ENCODE measurements at regions not wholly inside any gene's neighbourhood (a gene's known extent, or its start where the extent isn't known, plus 50 kb on each side); places are given as distances from the start of the nearest gene placed in this dataset.

- no peaks in the 10 kb centered on the region for H3K36me3 ChIP-seq
- no peaks in the 10 kb centered on the region for H4K20me1 ChIP-seq
- peaks cover 0 to 20% (median 4%) of the 10 kb centered on the region in 11 experiments; a peak in 13 of 22 replicates for H3K9me3 ChIP-seq (replicated peaks in 1 of 11)
- H3K9ac ChIP-seq: no peak overlapping the region
- H3K4me2 ChIP-seq: no peak overlapping the region
- H3K4me3 ChIP-seq: no peak overlapping the region
- no peak overlapping the region for H3K27ac ChIP-seq
- no peak for TF ChIP-seq Cebpa-rat (IDR thresholded peaks at IDR 0.05)
- peaks cover 4 to 19% (median 10%) of the 10 kb centered on the region in 10 experiments for H3K4me1 ChIP-seq
- no peaks in the 10 kb centered on the region for H3K27me3 ChIP-seq
Observed at GRCh38 chr5:4570047-4570995, 569.8 kb upstream of the ADAMTS16 start.

- peaks cover 0 to 15% (median 3%) of the 10 kb centered on the region in 11 experiments; a peak in 5 of 22 replicates for H3K9me3 ChIP-seq (replicated peaks in 1 of 11)
- no peak overlapping the region for H3K4me3 ChIP-seq
- peaks cover 13 to 30% (median 20%) of the 10 kb centered on the region in 10 experiments for H3K4me1 ChIP-seq
- H3K36me3 ChIP-seq: no peaks in the 10 kb centered on the region
- TF ChIP-seq Cebpa-rat (IDR thresholded peaks at IDR 0.05): no peak
- no peak overlapping the region for H3K4me2 ChIP-seq
- H4K20me1 ChIP-seq: no peaks in the 10 kb centered on the region
- no peak overlapping the region for H3K9ac ChIP-seq
- H3K27ac ChIP-seq: no peak overlapping the region
- H3K27me3 ChIP-seq: no peaks in the 10 kb centered on the region
Observed at GRCh38 chr5:4571248-4571948, 568.7 kb upstream of the ADAMTS16 start.

- Histone ChIP-seq H3K27me3 (no peaks in the 10 kb centered on the region), H3K27ac (no peak overlapping the region), H3K36me3 (no peaks in the 10 kb centered on the region), H3K9ac (no peak overlapping the region), H3K4me2 (no peak overlapping the region), H3K4me3 (no peak overlapping the region), H3K9me3 (replicated peaks in 1 of 11) (peaks cover 0 to 13% (median 3%) of the 10 kb centered on the region in 11 experiments; a peak in 5 of 22 replicates), H3K4me1 (peaks cover 24 to 41% (median 31%) of the 10 kb centered on the region in 10 experiments), H4K20me1 (no peaks in the 10 kb centered on the region)
- no peak for TF ChIP-seq Cebpa-rat (IDR thresholded peaks at IDR 0.05)
Observed at GRCh38 chr5:4572311-4573100, 567.6 kb upstream of the ADAMTS16 start.

GRCh38 chr5:4575608-4576007 lies 564.5 kb upstream of the ADAMTS16 start:
- Histone ChIP-seq H3K36me3 (no peaks in the 10 kb centered on the region), H3K9me3 (replicated peaks in 1 of 11) (peaks cover 0 to 12% (median 0%) of the 10 kb centered on the region in 11 experiments; a peak in 4 of 22 replicates), H3K27ac (peak overlapping the region in 4 of 11 experiments; percentile 11 to 35 (median 26); a peak in 3 of 22 replicates), H4K20me1 (no peaks in the 10 kb centered on the region), H3K4me3 (peak overlapping the region in 1 of 10 experiments; percentile 3; a peak in 2 of 20 replicates), H3K9ac (peak overlapping the region in 2 of 11 experiments; percentile 25 to 35; a peak in 2 of 22 replicates), H3K4me2 (peak overlapping the region; percentile 44 to 78 (median 68); a peak in 21 of 22 replicates), H3K27me3 (no peaks in the 10 kb centered on the region), H3K4me1 (peaks cover 49 to 55% (median 51%) of the 10 kb centered on the region in 10 experiments)
- no peak for TF ChIP-seq Cebpa-rat (IDR thresholded peaks at IDR 0.05)

- no peak overlapping the region for H3K9ac ChIP-seq
- no peaks in the 10 kb centered on the region for H3K36me3 ChIP-seq
- TF ChIP-seq Cebpa-rat (IDR thresholded peaks at IDR 0.05): no peak
- no peaks in the 10 kb centered on the region for H4K20me1 ChIP-seq
- no peaks in the 10 kb centered on the region for H3K27me3 ChIP-seq
- H3K4me1 ChIP-seq: peaks cover 56 to 62% (median 58%) of the 10 kb centered on the region in 10 experiments
- H3K9me3 ChIP-seq (replicated peaks in 1 of 11): peaks cover 0 to 12% (median 0%) of the 10 kb centered on the region in 11 experiments; a peak in 4 of 22 replicates
- H3K27ac ChIP-seq: no peak overlapping the region; a peak in 1 of 22 replicates
- no peak overlapping the region for H3K4me3 ChIP-seq
- H3K4me2 ChIP-seq: peak overlapping the region; percentile 44 to 78 (median 65); a peak in 21 of 22 replicates
Observed at GRCh38 chr5:4576161-4576748, 563.9 kb upstream of the ADAMTS16 start.

GRCh38 chr5:4576908-4577307 lies 563.2 kb upstream of the ADAMTS16 start:
- peak overlapping the region in 4 of 11 experiments; percentile 16 to 33 (median 25); a peak in 5 of 22 replicates for H3K27ac ChIP-seq
- H3K4me2 ChIP-seq: peak overlapping the region; percentile 44 to 78 (median 68)
- no peaks in the 10 kb centered on the region for H3K36me3 ChIP-seq
- H4K20me1 ChIP-seq: no peaks in the 10 kb centered on the region
- H3K9ac ChIP-seq: no peak overlapping the region; a peak in 1 of 22 replicates
- no peak for TF ChIP-seq Cebpa-rat (IDR thresholded peaks at IDR 0.05)
- no peaks in the 10 kb centered on the region for H3K27me3 ChIP-seq
- peaks cover 0 to 11% (median 0%) of the 10 kb centered on the region in 11 experiments; a peak in 4 of 22 replicates for H3K9me3 ChIP-seq (replicated peaks in 1 of 11)
- peaks cover 62 to 68% (median 64%) of the 10 kb centered on the region in 10 experiments for H3K4me1 ChIP-seq
- H3K4me3 ChIP-seq: no peak overlapping the region

- H3K4me3 ChIP-seq: no peak overlapping the region
- H3K9me3 ChIP-seq (replicated peaks in 1 of 11): no peaks in the 10 kb centered on the region
- TF ChIP-seq Cebpa-rat (IDR thresholded peaks at IDR 0.05): no peak
Observed at GRCh38 chr5:4579679-4580078, 560.5 kb upstream of the ADAMTS16 start.

GRCh38 chr5:4580772-4581171 lies 559.4 kb upstream of the ADAMTS16 start:
- no peak overlapping the region for H3K27ac ChIP-seq
- peaks cover 58 to 83% (median 73%) of the 10 kb centered on the region in 10 experiments for H3K4me1 ChIP-seq
- no peak for TF ChIP-seq Cebpa-rat (IDR thresholded peaks at IDR 0.05)
- no peak overlapping the region for H3K4me3 ChIP-seq
- no peaks in the 10 kb centered on the region for H4K20me1 ChIP-seq
- peak overlapping the region; percentile 60 to 76 (median 71) for H3K4me2 ChIP-seq
- H3K27me3 ChIP-seq: no peaks in the 10 kb centered on the region
- no peak overlapping the region for H3K9ac ChIP-seq
- no peaks in the 10 kb centered on the region for H3K36me3 ChIP-seq
- H3K9me3 ChIP-seq (replicated peaks in 1 of 11): no peaks in the 10 kb centered on the region; a peak in 1 of 22 replicates

More at GRCh38 chr5:4579679-4580078, 560.5 kb upstream of the ADAMTS16 start:
- Histone ChIP-seq H3K36me3 (no peaks in the 10 kb centered on the region), H3K4me1 (peaks cover 69 to 92% (median 84%) of the 10 kb centered on the region in 10 experiments), H3K9ac (no peak overlapping the region; a peak in 1 of 22 replicates), H3K4me2 (peak overlapping the region; percentile 60 to 76 (median 71)), H3K27ac (peak overlapping the region in 7 of 11 experiments; percentile 33 to 74 (median 67); a peak in 12 of 22 replicates), H3K27me3 (no peaks in the 10 kb centered on the region), H4K20me1 (no peaks in the 10 kb centered on the region)

Data from BLaER1 treated with 17β-estradiol and CSF1 and Interleukin-3, amounts not matched to agents 10 nM and 100 nM (cell line).